PC-9 (cell line): ENCODE measurements at regions not wholly inside any gene's neighbourhood (a gene's known extent, or its start where the extent isn't known, plus 50 kb on each side); places are given as distances from the start of the nearest gene placed in this dataset.

ENCODE experiments used
- BruUV-seq: library from RNA; stranded (reverse); fragments of 400-500 nt; replicated peaks from 2 replicates; lab custom pipeline; 2021; lab: Mats Ljungman, UMichigan
- CTCF ChIA-PET: fragments of 300-600 bp; sonication (Branson Sonifier 250); formaldehyde crosslinking; loops from one replicate; lab custom pipeline; 2022; ENCODE audit warnings: antibody characterized with exemption; lab: Charles Lee
- POLR2A ChIA-PET: fragments of 300-600 bp; sonication (Branson Sonifier 250); formaldehyde crosslinking; loops from one replicate; lab custom pipeline; 2022; ENCODE audit warnings: antibody characterized with exemption; ENCODE audit not compliant: unreplicated experiment; lab: Charles Lee
- DNase-seq, 2 experiments: peaks; one replicate each; pipeline versions ENCODE4 v3.0.0 to v3.0.0-alpha.2; 2015 to 2022; ENCODE audit warnings: mixed read lengths in 1 of 2
- H2AFZ ChIP-seq: fragments of 200-600 bp; sonication (generic); 2 replicates; pipeline ENCODE4 v1.8.1; 2017; ENCODE audit warnings: antibody characterized with exemption
- H3F3A ChIP-seq: fragments of 200-600 bp; sonication (generic); 2 replicates; pipeline ENCODE4 v1.8.1; 2017; ENCODE audit warnings: antibody characterized with exemption, mild to moderate bottlenecking, low read depth; ENCODE audit not compliant: insufficient read depth
- H3K27ac ChIP-seq: fragments of 200-600 bp; sonication (generic); 2 replicates; pipeline ENCODE4 v1.6.1; 2016; ENCODE audit warnings: mixed run types
- H3K27me3 ChIP-seq: fragments of 200-600 bp; sonication (generic); 2 replicates; pipeline ENCODE4 v1.6.1; 2016; ENCODE audit warnings: low read depth, mixed run types; ENCODE audit not compliant: insufficient read depth
- H3K36me3 ChIP-seq: fragments of 200-600 bp; sonication (generic); 2 replicates; pipeline ENCODE4 v1.6.1; 2016; ENCODE audit warnings: low read depth, mixed run types
- H3K4me1 ChIP-seq: fragments of 200-600 bp; sonication (generic); replicated peaks from 2 replicates; pipeline ENCODE4 v1.6.1; 2016; ENCODE audit warnings: mixed run types; ENCODE audit not compliant: insufficient read depth
- H3K4me2 ChIP-seq: fragments of 200-600 bp; sonication (generic); 2 replicates; pipeline ENCODE4 v1.6.1; 2017; ENCODE audit warnings: mixed run types
- H3K4me3 ChIP-seq: fragments of 200-600 bp; sonication (generic); 2 replicates; pipeline ENCODE4 v1.6.1; 2016; ENCODE audit warnings: mixed run types
- H3K79me2 ChIP-seq: fragments of 200-600 bp; sonication (generic); 2 replicates; pipeline ENCODE4 v1.6.1; 2017; ENCODE audit warnings: low read depth, mixed run types
- H3K9me2 ChIP-seq: fragments of 200-600 bp; sonication (generic); 2 replicates; pipeline ENCODE4 v1.8.1; 2017; ENCODE audit warnings: mild to moderate bottlenecking; ENCODE audit not compliant: insufficient read depth
- H3K9me3 ChIP-seq: fragments of 200-600 bp; sonication (generic); 2 replicates; pipeline ENCODE4 v1.8.1; 2016; ENCODE audit warnings: low read depth; ENCODE audit not compliant: insufficient read depth
- H4K20me1 ChIP-seq: fragments of 200-600 bp; sonication (generic); 2 replicates; pipeline ENCODE4 v1.8.1; 2017; ENCODE audit not compliant: insufficient read depth
- CTCF ChIP-seq: fragments of 200-600 bp; sonication (generic); conservative IDR thresholded peaks from 2 replicates; pipeline ENCODE4 v1.6.1; 2017; ENCODE audit warnings: mixed run types, antibody characterized with exemption, mild to moderate bottlenecking, moderate library complexity
- EZH2 ChIP-seq: fragments of 200-600 bp; sonication (generic); IDR thresholded peaks from 2 replicates; pipeline ENCODE4 v1.8.0; 2017; ENCODE audit warnings: antibody characterized with exemption, low read depth
- intact Hi-C: fragments of 100-400 bp; cut with micrococcal nuclease; formaldehyde crosslinking; loops from one replicate; pipeline ENCODE4 v1.10.0; 2022; ENCODE audit not compliant: unreplicated experiment

GRCh38 chr18:70457223-70457622 lies 168.4 kb downstream of the SOCS6 start:
- Histone ChIP-seq H3K79me2 (no peaks in the 10 kb centered on the region), H3K36me3 (no peaks in the 10 kb centered on the region), H3F3A (no peaks in the 10 kb centered on the region), H2AFZ (no peak overlapping the region), H3K9me2 (no peaks in the 10 kb centered on the region), H3K27ac (no peak overlapping the region), H3K4me2 (no peak overlapping the region), H3K9me3 (no peaks in the 10 kb centered on the region), H3K4me3 (no peak overlapping the region), H3K27me3 (no peaks in the 10 kb centered on the region), H3K4me1 (no peaks in the 10 kb centered on the region), H4K20me1 (no peaks in the 10 kb centered on the region)
- no peak for TF ChIP-seq CTCF
- no peak for TF ChIP-seq EZH2
- ChIA-PET CTCF (no interaction called here), POLR2A (no interaction called here)
- DNase-seq: no peak
- intact Hi-C loops: no loop called here
- BruUV-seq: no TSS peak

- BruUV-seq: no TSS peak
- H3K9me2 ChIP-seq: no peaks in the 10 kb centered on the region
- H3K4me2 ChIP-seq: no peak overlapping the region
- no peaks in the 10 kb centered on the region for H4K20me1 ChIP-seq
- no peak overlapping the region for H2AFZ ChIP-seq
- H3K27me3 ChIP-seq: no peaks in the 10 kb centered on the region
- H3K4me3 ChIP-seq: no peak overlapping the region
- H3K4me1 ChIP-seq: no peaks in the 10 kb centered on the region
- intact Hi-C loops: no loop called here
- no peaks in the 10 kb centered on the region for H3K36me3 ChIP-seq
- H3K79me2 ChIP-seq: no peaks in the 10 kb centered on the region
- H3F3A ChIP-seq: no peaks in the 10 kb centered on the region
- ChIA-PET CTCF (interaction anchor here (0.6 kb wide), 1 partner anchor 261 kb away, joined by 3 read pairs; no protein-coding TSS in a partner anchor), POLR2A (no interaction called here)
- H3K9me3 ChIP-seq: no peaks in the 10 kb centered on the region
- H3K27ac ChIP-seq: no peak overlapping the region
- TF ChIP-seq CTCF (no peak), EZH2 (no peak)
- DNase-seq: no peak
Observed at GRCh38 chr18:70456376-70456775, 167.5 kb downstream of the SOCS6 start.

GRCh38 chr18:70455731-70456130 lies 166.9 kb downstream of the SOCS6 start:
- no peak for DNase-seq
- intact Hi-C loops: no loop called here
- no peak overlapping the region for H2AFZ ChIP-seq
- no peaks in the 10 kb centered on the region for H3K4me1 ChIP-seq
- ChIA-PET CTCF (interaction anchor here (0.6 kb wide), 1 partner anchor 260 kb away, joined by 3 read pairs; no protein-coding TSS in a partner anchor), POLR2A (no interaction called here)
- no peaks in the 10 kb centered on the region for H4K20me1 ChIP-seq
- H3K4me3 ChIP-seq: no peak overlapping the region
- H3K27me3 ChIP-seq: no peaks in the 10 kb centered on the region
- H3F3A ChIP-seq: no peaks in the 10 kb centered on the region
- H3K9me2 ChIP-seq: no peaks in the 10 kb centered on the region
- H3K4me2 ChIP-seq: no peak overlapping the region
- H3K27ac ChIP-seq: no peak overlapping the region
- no TSS peak for BruUV-seq
- no peaks in the 10 kb centered on the region for H3K79me2 ChIP-seq
- H3K36me3 ChIP-seq: no peaks in the 10 kb centered on the region
- TF ChIP-seq CTCF (no peak), EZH2 (no peak)
- no peaks in the 10 kb centered on the region for H3K9me3 ChIP-seq
